GM12891 (cell line): ENCODE measurements at regions not wholly inside any gene's neighbourhood (a gene's known extent, or its start where the extent isn't known, plus 50 kb on each side); places are given as distances from the start of the nearest gene placed in this dataset.

Source experiments
- POLR2A ChIP-seq: IDR thresholded peaks from 2 replicates; pipeline ENCODE4 v1.6.1; 2011; ENCODE audit warnings: low read depth, low read length, control low read depth
- POLR2AphosphoS5 ChIP-seq: IDR thresholded peaks from 2 replicates; pipeline ENCODE4 v1.6.1; 2011; ENCODE audit warnings: low read depth, low read length, control low read depth

- TF ChIP-seq POLR2A, result no peak
- no peak for TF ChIP-seq POLR2AphosphoS5
Observed at GRCh38 chr10:57741751-57742150, 525.9 kb downstream of the IPMK start.
